ENCODE measurements at regions not wholly inside any gene's neighbourhood (a gene's known extent, or its start where the extent isn't known, plus 50 kb on each side); places are given as distances from the start of the nearest gene placed in this dataset.

- H3K36me3 Mint-ChIP-seq (ENCODE audit: insufficient read depth) = no peaks in the 10 kb centered on the region
- no peak for TF ChIP-seq CTCF (IDR thresholded peaks at IDR 0.05; ENCODE audit: unreplicated experiment)
These were observed 351.5 kb downstream of the GADD45G start for GRCh38 chr9:89956331-89956730.

GRCh38 chr9:89956907-89957306 lies 352.1 kb downstream of the GADD45G start:
- Mint-ChIP-seq H3K4me3 (ENCODE audit: low read depth) (no peak overlapping the region), H3K27ac (no peak overlapping the region), H3K9me3 (ENCODE audit: low read depth) (no peaks in the 10 kb centered on the region), H3K4me1 (ENCODE audit: low read depth) (peaks cover 2% of the 10 kb centered on the region), H3K27me3 (peaks cover 3% of the 10 kb centered on the region), H3K36me3 (ENCODE audit: insufficient read depth) (no peaks in the 10 kb centered on the region)
- DNase-seq (ENCODE audit: low spot score, unreplicated experiment) = no peak
- TF ChIP-seq CTCF (IDR thresholded peaks at IDR 0.05; ENCODE audit: unreplicated experiment) = no peak

More at GRCh38 chr9:89956331-89956730, 351.5 kb downstream of the GADD45G start:
- no peak overlapping the region for H3K4me3 Mint-ChIP-seq (ENCODE audit: low read depth)
- peaks cover 9% of the 10 kb centered on the region for H3K27me3 Mint-ChIP-seq
- no peak overlapping the region for H3K27ac Mint-ChIP-seq
- peaks cover 2% of the 10 kb centered on the region for H3K4me1 Mint-ChIP-seq (ENCODE audit: low read depth)
- no peak for DNase-seq (ENCODE audit: low spot score, unreplicated experiment)
- no peaks in the 10 kb centered on the region for H3K9me3 Mint-ChIP-seq (ENCODE audit: low read depth)

DNA sequence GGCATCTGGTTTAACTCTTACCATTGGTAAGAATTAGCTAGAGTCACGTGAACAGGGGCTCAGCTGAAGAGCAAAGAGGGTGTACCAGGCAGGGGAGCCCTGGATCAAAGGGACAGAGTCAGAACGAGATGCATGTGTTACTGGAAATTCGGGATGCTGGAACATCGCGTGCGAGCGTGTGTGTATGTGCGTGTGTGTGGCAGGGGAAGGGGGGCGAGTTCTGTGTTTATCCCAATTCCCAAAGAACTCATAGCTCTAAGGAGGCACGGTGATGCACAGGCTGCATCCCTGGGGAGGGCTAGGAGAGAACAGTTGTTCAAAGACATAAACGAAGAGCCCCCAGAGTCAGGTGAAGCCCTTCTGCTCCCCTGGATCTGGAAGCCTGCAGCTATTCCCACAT lies 353.3 kb downstream of the GADD45G start:
- Mint-ChIP-seq H3K4me1 (ENCODE audit: low read depth) (peaks cover 2% of the 10 kb centered on the region), H3K27me3 (peaks cover 2% of the 10 kb centered on the region), H3K4me3 (ENCODE audit: low read depth) (no peak overlapping the region), H3K9me3 (ENCODE audit: low read depth) (no peaks in the 10 kb centered on the region), H3K36me3 (ENCODE audit: insufficient read depth) (no peaks in the 10 kb centered on the region), H3K27ac (no peak overlapping the region)
- no peak for TF ChIP-seq CTCF (IDR thresholded peaks at IDR 0.05; ENCODE audit: unreplicated experiment)
- no peak for DNase-seq (ENCODE audit: low spot score, unreplicated experiment)

DNA sequence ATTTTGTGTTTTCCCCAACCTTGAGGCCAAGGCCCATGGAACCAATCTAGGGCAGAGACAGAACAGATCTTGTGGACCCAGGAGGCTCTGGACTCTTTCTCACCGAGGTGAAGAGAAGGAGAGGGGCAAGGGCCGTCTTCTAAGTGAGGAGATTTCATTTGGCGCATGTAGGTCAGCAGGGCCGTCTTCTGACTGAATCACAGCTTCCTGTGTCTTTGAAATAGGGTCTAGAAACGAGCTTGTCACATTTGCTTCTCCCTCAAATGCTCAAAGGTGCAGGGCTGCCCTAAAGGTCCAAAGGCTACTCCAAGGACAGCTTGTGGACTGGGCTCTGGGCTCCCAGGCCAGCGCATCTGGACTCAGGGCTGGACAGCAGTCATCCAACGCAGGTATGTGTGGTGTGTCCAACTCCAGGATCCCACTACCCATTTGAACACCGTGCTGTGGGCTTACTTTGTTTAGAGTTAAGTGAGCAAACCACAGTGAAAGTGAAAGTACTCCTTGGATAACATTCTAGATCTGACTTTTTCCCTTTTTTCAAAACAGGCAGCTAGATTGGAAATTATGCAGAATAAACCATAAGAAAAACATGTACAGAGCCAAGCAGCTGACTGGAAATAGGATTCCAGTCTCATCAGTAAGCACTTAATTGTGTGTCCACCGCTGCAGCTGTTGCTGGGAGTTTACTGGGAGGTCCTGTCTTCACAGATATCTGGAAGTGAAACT lies 357.0 kb downstream of the GADD45G start:
- no peak overlapping the region for H3K27ac Mint-ChIP-seq
- H3K4me1 Mint-ChIP-seq (ENCODE audit: low read depth) = no peaks in the 10 kb centered on the region
- H3K27me3 Mint-ChIP-seq = peaks cover 6% of the 10 kb centered on the region
- no peak for TF ChIP-seq CTCF (IDR thresholded peaks at IDR 0.05; ENCODE audit: unreplicated experiment)
- H3K4me3 Mint-ChIP-seq (ENCODE audit: low read depth) = no peak overlapping the region
- H3K36me3 Mint-ChIP-seq (ENCODE audit: insufficient read depth) = no peaks in the 10 kb centered on the region
- no peaks in the 10 kb centered on the region for H3K9me3 Mint-ChIP-seq (ENCODE audit: low read depth)
- DNase-seq (ENCODE audit: low spot score, unreplicated experiment) = no peak

DNA sequence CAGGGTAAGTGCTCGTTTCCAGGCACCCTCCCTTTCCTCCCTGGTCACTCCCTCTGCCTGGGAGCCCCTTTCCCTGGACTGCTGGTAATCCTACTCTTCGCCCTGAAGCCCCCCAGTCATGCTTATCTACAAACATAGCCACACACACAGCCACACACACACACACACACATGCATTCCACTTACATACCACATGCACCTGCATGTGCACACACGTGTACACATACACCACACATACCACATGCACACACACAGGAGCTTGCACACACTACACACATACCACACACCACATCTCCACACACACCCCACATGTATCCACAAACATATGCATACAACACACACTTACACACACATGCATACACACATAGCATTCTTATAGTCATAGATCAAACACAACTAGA lies 358.5 kb downstream of the GADD45G start:
- peaks cover 4% of the 10 kb centered on the region for H3K27me3 Mint-ChIP-seq
- TF ChIP-seq CTCF (IDR thresholded peaks at IDR 0.05; ENCODE audit: unreplicated experiment) = no peak
- H3K4me1 Mint-ChIP-seq (ENCODE audit: low read depth) = no peaks in the 10 kb centered on the region
- no peaks in the 10 kb centered on the region for H3K9me3 Mint-ChIP-seq (ENCODE audit: low read depth)
- no peaks in the 10 kb centered on the region for H3K36me3 Mint-ChIP-seq (ENCODE audit: insufficient read depth)
- DNase-seq (ENCODE audit: low spot score, unreplicated experiment) = no peak
- no peak overlapping the region for H3K4me3 Mint-ChIP-seq (ENCODE audit: low read depth)
- no peak overlapping the region for H3K27ac Mint-ChIP-seq
